ENCODE measurements at regions not wholly inside any gene's neighbourhood (a gene's known extent, or its start where the extent isn't known, plus 50 kb on each side); places are given as distances from the start of the nearest gene placed in this dataset.

DNA sequence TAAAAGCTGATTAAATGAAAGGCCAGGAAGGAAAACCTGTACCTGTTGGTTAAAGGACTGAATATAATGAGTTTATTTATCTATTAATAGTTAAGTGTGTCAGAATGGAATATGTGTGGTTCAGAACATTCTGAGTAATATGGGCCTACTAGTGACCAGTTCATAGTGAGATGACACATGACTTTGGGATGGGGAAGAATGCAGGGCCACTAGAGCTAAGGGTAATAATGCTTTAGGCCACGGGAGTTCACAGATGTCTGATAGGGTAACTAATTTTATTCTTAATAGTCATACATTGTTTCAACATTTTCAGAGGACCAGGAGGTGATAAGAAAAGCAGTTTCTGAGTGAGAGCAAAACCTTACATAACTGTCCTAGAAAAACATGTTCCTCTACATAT is 247.8 kb upstream of the OR4E1 start:
- H3K79me1 ChIP-seq (ENCODE audit: low read depth, low read length) = no peaks in the 10 kb centered on the region
- H3K18ac ChIP-seq (ENCODE audit: extremely low read depth, low read length) = no peak overlapping the region
- H3K27me3 ChIP-seq (replicated peaks in 1 of 4; ENCODE audit: control insufficient read depth in 3 of 4, extremely low read depth in 1 of 4, insufficient read depth in 3 of 4, low read length in 3 of 4) = no peaks in the 10 kb centered on the region
- no peaks in the 10 kb centered on the region for H4K20me1 ChIP-seq (replicated peaks in 1 of 2; ENCODE audit: control insufficient read depth in 1 of 2, insufficient read depth in 2 of 2, low read length in 2 of 2)
- H2BK5ac ChIP-seq (ENCODE audit: low read depth, low read length) = no peak overlapping the region
- H3K36me3 ChIP-seq (ENCODE audit: control insufficient read depth in 2 of 4, insufficient read depth in 4 of 4, low read length in 3 of 4) = no peaks in the 10 kb centered on the region
- H2AFZ ChIP-seq (ENCODE audit: low read length) = no peak overlapping the region
- no peaks in the 10 kb centered on the region for H3K4me1 ChIP-seq (replicated peaks in 1 of 4; ENCODE audit: control insufficient read depth in 3 of 4, insufficient read depth in 4 of 4, low read length in 3 of 4)
- H2BK15ac ChIP-seq (ENCODE audit: low read length) = no peak overlapping the region
- no peak overlapping the region for H3K14ac ChIP-seq (ENCODE audit: insufficient read length)
- H4K5ac ChIP-seq (ENCODE audit: insufficient read length, low read depth, low read length) = no peak overlapping the region
- no peak overlapping the region for H3K9ac ChIP-seq (replicated peaks in 1 of 4; ENCODE audit: extremely low read depth in 1 of 4, low read depth in 3 of 4, low read length in 3 of 4)
- DNase-seq (ENCODE audit: low read depth in 1 of 2, low spot score in 2 of 2) (no peak), FAIRE-seq (no peak)
- no peak overlapping the region for H4K8ac ChIP-seq (ENCODE audit: extremely low read depth, insufficient read depth, low read length)
- H2BK120ac ChIP-seq (replicated peaks; ENCODE audit: low read depth, low read length) = no peak overlapping the region
- H3K27ac ChIP-seq (ENCODE audit: low read depth, low read length) = no peak overlapping the region
- no peak overlapping the region for H2BK20ac ChIP-seq (ENCODE audit: low read length)
- TF ChIP-seq SUZ12 (IDR thresholded peaks at IDR 0.05; ENCODE audit: low read length) = no peak
- no peak for TF ChIP-seq KDM1A (IDR thresholded peaks at IDR 0.05; ENCODE audit: borderline replicate concordance, low read length)
- no peak for TF ChIP-seq SIRT6 (IDR thresholded peaks at IDR 0.05; ENCODE audit: low read length)
- TF ChIP-seq POU5F1 (IDR thresholded peaks at IDR 0.05; ENCODE audit: low read depth, low read length) = no peak
- TF ChIP-seq CHD1 (IDR thresholded peaks at IDR 0.05; ENCODE audit: low read depth, low read length) = no peak
- TF ChIP-seq TEAD4 (IDR thresholded peaks at IDR 0.05; ENCODE audit: low read depth, low read length) = no peak
- no peak for TF ChIP-seq EP300 (IDR thresholded peaks at IDR 0.05; ENCODE audit: borderline replicate concordance in 1 of 2, low read depth in 2 of 2, low read length in 2 of 2)
- TF ChIP-seq EGR1 (IDR thresholded peaks at IDR 0.05; ENCODE audit: borderline replicate concordance, low read depth, low read length) = no peak
- TF ChIP-seq KDM4A (IDR thresholded peaks at IDR 0.05; ENCODE audit: low read depth, low read length, severe bottlenecking) = no peak
- H3K23ac ChIP-seq (ENCODE audit: insufficient read length) = no peak overlapping the region
- no peaks in the 10 kb centered on the region for H3K9me3 ChIP-seq (ENCODE audit: insufficient read depth in 2 of 2, low read depth in 1 of 2, low read length in 1 of 2)
- no peaks in the 10 kb centered on the region for H3K79me2 ChIP-seq (ENCODE audit: control insufficient read depth in 1 of 2, insufficient read depth in 2 of 2, low read length in 2 of 2)
- no peak overlapping the region for H3K4me3 ChIP-seq (ENCODE audit: extremely low read depth in 1 of 4, insufficient read depth in 2 of 4, low read depth in 3 of 4, low read length in 4 of 4)
- no peak overlapping the region for H2BK12ac ChIP-seq (ENCODE audit: low read depth, low read length)
- WGBS, 2 experiments (ENCODE audit: extremely low coverage in 1 of 2, insufficient coverage in 1 of 2, insufficient read length in 1 of 2, insufficient replicate concordance in 2 of 2, low coverage in 1 of 2, low lambda C conversion rate in 2 of 2, missing lambda C conversion rate in 1 of 2) = 88% methylated on average over 1 of the region's 1 CpG; no CpG with 5 or more reads in 1 of the 2 experiments
- H2AK5ac ChIP-seq (ENCODE audit: low read depth, low read length) = no peak overlapping the region
- H3K56ac ChIP-seq (replicated peaks; ENCODE audit: insufficient read length, low read depth, low read length) = no peak overlapping the region
- no peaks in the 10 kb centered on the region for H3K23me2 ChIP-seq (ENCODE audit: low read depth, low read length)
- H3K4me2 ChIP-seq (ENCODE audit: insufficient read depth in 1 of 2, low read depth in 2 of 2, low read length in 2 of 2) = no peak overlapping the region
- POLR2A ChIA-PET (ENCODE audit: partially characterized antibody) = no interaction called here
- no peak overlapping the region for H3K4ac ChIP-seq (replicated peaks; ENCODE audit: insufficient read length, low read depth, low read length)
- CTCF ChIA-PET (ENCODE audit: partially characterized antibody) = interaction anchor here (0.7 to 4.7 kb wide), 10 partner anchors 8 to 198 kb away, joined by 3 to 39 read pairs (median 4); no protein-coding TSS in a partner anchor
- H4K91ac ChIP-seq (replicated peaks; ENCODE audit: insufficient read length, low read length) = no peak overlapping the region
